ENCODE measurements at regions not wholly inside any gene's neighbourhood (a gene's known extent, or its start where the extent isn't known, plus 50 kb on each side); places are given as distances from the start of the nearest gene placed in this dataset.

DNA sequence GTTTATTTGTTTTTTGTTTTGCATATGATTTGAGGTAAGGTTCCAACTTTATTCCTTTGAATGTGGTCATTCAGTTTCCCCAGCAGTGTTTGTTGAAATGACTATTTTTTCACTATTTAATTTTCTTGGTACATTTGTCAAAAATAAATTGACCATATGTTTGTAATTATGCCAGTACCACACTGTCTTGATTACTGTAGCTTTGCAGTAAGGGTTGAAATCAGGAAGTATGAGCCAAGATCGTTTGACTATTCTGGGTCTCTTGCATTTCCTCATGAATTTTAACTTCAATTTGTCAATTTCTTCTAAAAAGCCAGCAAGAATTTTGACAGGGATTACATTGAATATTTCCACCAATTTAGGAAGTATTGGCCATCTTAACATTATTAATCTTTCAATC, 199.3 kb upstream of the PPFIA2 start:
- DNase-seq (ENCODE audit: low read depth in 2 of 2), result no peak

DNA sequence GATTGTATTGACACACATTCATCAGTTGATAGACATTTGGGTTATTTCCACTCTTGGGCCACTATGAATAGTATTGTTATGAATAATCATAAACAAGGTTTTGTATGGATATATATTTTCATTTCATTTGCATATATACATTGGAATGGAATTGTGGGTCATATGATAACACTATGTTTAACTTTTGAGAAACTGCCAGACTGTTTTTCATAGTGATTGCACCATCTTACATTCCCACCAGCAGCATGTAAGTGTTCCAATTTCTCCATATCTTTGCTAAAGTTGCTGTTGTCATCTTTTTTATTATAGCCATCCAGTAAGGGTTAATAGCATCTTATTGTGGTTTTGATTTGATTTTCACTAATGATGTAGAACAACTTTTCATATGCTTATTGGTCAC, 198.5 kb upstream of the PPFIA2 start:
- DNase-seq (ENCODE audit: low read depth in 2 of 2), result no peak

DNA sequence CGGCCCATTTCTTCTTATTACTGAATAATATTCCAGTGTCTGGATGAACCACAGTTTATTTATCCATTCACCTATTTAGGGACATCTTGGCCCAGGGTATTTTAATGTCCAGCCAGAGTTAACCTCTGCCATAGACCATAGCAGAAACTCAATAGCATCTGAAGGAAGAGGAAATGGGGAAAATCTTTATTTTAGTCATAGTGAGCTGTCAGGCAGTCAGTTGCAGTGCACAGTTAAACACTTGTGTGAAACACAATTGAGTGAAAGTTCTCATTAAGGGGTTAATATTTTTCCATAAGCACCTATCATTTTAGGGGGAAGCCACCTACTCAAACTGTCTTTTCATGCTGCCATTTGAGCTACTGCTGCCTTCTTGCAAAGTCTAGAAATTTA, 197.3 kb upstream of the PPFIA2 start:
- no peak for DNase-seq (ENCODE audit: low read depth in 2 of 2)

DNA sequence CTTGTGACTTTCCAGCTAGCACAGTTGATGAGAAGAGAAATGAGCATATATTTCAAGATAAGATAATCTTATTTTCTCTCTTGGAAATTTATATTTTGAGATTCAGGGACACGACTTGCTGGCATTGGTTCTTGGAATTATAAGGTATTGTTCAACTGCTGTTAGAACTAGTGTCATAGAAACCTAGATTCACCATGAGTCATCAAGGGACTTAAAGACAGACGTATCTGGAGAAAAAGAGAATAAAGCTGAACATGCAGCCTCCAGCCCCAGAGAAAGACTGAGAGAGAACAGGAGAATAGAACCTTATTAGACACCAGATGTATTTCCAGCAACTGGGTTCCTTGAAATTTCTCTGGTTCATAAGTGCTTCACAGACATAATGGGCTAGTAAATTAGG, 194.4 kb upstream of the PPFIA2 start:
- DNase-seq (ENCODE audit: low read depth in 2 of 2), result no peak

DNA sequence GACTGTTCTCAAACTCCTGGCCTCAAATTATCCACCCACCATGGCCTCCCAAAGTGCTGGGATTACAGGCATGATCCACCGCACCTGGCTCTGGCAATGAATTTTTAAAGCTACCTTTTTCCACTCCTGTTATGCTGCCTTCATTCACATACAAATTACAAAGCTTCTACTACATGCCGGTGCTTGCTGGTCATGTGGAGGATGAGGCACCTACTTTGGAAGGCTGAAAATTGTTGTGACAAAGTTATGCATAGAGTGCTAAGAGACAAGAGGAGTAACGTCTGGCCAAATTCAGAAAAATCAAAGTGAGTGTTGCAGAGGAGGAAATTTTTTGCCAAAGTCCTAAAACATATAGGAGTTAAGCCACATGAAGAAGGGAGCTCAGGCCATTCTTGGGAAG, 191.7 kb upstream of the PPFIA2 start:
- no peak for DNase-seq (ENCODE audit: low read depth in 2 of 2)

DNA sequence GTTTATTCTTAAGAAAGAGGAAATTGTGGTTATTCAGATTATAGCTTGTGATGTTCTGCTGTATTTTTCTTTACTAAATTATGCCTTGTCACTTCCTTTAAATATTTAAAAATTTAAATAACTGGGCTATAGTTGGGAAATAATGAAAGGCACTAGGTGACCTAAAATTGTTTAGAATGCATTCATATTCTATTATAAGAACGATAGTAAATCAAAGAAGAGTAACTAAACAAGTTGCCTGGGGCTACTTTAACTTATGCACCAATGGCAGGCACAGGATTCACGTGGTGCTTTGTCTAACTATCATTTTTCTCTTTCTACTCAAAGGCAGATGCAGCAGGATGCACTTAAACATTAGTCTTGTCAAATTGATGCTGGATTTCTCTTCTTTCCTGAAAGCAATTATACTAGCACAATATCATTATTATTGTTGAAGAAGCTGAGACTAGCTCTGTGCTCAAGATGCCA, 190.7 kb upstream of the PPFIA2 start:
- no peak for DNase-seq (ENCODE audit: low read depth in 2 of 2)

DNA sequence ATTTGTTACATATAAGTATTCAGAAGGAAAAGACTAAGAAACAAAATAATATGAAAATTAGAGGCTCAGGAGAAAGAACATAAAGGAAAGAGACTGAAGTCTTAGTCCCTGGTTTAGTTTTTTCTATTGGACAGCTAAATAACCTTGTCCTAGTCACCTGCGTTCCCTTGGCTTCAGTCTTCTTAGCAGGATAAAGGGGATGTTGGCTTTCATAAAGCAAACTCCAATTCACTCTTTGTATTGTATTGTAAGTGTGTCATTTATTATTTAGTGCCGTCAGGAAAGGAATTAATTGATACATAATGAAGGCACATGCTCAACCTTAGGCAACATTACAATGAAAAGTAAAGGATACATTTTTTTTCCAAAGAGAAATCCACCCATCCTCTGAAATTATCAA, 190.3 kb upstream of the PPFIA2 start:
- DNase-seq (ENCODE audit: low read depth in 2 of 2), result no peak

DNA sequence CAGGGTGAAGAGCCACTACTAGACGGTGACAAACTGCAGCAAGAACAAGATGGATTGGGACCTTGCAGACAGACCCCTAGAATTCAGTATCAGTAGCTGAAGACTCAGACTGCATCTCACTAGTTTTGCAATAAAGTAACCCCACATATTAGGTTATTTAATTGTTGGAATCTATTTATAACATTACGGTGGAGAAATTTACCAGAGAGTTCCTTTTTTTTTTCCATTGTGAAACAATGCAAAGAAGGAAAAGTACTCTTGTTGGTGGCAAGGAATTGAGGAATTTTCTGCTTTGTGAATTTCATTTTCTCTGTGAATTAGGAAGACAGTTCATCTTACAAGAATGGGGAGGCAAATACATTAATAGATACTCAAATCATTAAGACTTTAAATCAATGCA, 185.7 kb upstream of the PPFIA2 start:
- DNase-seq (ENCODE audit: low read depth in 2 of 2), result no peak

DNA sequence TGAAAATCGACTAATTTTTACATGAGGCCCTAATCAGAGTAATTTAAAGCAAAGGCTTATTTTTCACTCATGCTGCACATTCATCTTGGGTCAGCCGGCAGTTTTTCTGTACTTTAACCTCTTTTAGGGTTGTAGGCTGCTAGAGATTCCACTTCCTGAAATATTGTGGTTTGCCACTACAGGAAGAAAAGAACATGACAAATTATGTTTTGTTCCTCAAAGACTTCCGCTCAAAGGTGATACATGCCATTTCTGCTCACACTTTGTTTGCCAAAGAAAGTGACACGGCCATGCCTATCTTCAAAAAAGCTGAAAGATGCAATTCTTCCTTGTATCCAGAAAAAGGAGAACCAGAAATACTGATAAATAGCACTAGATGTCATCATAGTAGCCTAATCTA, 183.4 kb upstream of the PPFIA2 start:
- no peak for DNase-seq (ENCODE audit: low read depth in 2 of 2)

DNA sequence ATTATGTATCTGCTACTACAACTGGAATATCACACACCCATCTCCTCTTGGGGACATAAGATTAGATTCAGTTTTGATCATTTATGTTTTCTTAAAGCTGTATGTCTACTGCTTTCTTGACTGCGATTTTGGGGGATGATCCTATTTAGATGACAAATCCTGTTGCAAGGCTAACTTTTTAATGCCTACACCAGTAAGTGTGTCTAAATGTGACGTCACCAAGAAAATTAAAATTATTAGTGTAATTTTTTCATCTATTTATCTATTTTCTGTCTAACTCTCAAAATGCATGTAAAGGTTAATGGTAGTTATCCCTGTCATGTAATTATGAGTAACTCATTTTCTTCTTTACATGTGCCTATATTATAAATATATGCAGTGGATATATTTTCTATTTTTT, 170.9 kb upstream of the PPFIA2 start:
- no peak for DNase-seq (ENCODE audit: low read depth in 2 of 2)

DNA sequence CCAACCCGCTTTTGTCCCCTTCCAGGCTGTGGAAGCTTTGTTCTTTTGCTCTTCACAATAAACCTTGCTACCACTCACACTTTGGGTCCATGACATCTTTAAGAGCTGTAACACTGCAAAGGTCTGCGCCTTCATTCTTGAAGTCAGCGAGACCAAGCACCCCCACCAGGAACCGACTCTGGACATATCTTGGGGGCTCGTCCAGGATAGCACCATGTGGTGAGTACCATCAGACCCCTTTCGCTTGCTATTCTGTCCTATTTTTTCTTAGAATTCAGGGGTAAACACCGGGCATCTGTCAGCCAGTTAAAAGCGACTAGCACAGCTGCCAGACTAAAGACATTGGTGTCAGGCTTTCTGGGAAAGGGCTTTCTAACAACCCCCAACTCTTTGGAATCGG, 137.6 kb upstream of the PPFIA2 start:
- no peak for DNase-seq (ENCODE audit: low read depth in 2 of 2)

DNA sequence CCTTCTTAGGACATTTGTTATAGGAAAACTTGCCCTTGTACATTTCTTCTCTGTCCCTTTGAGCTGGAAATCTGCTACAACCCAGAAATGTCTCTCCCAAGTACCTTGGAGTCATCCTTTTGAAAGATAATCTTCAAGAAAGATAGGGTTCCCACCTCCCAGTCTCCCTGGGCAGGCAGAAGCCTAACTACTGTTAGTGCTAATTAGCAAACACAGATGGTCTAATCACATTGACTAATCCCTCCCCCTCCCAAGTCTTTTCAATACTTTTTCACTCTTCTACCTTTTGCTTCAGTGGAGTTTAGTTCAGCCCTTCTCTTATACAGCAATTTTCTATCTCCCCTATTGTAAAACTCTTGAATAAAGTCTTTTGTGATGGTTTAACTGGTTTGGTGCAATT, 129.8 kb upstream of the PPFIA2 start:
- no peak for DNase-seq (ENCODE audit: low read depth in 2 of 2)

DNA sequence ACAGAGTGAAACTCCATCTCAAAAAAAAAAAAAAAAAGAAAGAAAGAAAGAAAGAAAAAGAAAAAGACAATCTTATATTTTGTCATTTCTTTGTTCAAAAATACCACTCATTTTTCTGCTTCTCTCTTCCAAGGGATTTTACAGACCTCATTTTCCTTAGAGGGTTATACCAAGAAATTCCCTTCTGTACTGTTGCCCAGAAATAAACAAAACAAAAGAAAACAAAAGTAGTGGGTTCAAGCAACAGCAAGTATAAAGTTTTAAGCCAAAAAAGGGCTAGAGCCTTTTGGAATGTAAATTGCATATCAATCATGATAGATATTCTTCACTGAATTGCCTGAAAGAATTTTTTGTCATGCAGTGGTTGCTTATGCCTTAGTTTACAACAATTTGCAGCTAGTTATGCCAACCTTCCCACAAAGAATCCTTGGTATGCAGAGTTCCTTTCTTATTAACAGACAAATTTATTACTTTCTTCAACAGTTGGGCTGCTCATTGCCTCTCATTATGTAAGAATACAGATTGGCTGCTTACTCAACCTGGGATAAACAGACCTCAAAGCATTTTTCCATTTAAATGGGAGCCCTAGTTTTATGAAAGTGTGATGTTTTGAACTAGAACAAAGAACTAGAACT, 129.1 kb upstream of the PPFIA2 start:
- no peak for DNase-seq (ENCODE audit: low read depth in 2 of 2)

DNA sequence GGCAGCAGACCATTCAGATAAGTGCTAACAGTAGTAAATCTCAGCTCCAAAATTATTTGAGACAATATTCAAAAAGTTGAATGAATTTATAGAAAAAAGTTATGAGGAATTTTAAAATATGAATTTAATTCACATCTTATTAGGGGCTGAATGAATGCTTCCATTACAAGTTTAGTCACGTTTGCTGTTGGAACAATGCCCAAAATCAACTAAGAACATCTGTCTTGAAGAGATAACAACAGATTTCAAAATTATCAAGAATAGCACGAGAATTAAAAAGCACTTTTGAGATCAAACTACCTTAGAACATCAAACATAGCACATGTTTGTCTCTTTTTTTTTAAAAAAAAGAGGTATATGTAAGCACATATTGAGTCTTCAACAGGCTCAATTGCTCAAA, 115.4 kb upstream of the PPFIA2 start:
- DNase-seq (ENCODE audit: low read depth in 2 of 2), result no peak

DNA sequence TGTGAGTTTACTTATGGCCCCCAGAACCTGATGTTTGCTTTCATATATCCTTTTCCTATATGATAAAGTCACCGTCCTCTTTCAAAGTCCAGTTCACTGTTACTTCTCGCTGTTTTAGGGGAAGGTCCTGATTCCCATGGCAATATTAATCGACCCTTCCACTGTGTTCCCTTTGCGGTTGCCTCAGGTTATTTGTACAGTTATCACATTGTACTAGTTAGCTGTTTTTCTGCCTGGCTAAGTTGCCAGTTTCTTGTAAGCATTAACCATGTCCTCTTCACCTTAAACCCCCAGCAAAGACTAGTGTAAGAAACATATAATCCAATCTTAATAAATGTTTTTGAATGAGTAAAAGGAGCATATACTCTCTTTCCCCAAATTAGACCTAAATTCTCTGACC, 115.0 kb upstream of the PPFIA2 start:
- DNase-seq (ENCODE audit: low read depth in 2 of 2), result no peak

DNA sequence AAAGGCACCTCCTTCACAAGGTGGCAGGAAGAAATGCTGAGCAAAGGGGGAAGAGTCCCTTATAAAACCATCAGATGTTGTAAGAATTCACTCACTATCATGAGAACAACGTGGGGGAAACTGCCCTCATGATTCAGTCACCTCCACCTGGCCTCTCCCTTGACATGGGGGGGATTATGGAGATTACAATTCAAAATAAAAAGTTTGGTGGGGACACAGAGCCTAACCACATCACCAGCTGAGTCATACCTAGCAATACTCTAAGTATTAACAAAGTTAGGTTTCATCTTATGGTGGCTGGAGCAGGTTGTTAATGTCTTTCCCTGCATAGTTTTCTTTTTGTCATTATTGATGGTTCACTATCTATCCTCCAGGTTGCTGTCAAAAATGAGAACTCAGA, 113.2 kb upstream of the PPFIA2 start:
- DNase-seq (ENCODE audit: low read depth in 2 of 2), result no peak

DNA sequence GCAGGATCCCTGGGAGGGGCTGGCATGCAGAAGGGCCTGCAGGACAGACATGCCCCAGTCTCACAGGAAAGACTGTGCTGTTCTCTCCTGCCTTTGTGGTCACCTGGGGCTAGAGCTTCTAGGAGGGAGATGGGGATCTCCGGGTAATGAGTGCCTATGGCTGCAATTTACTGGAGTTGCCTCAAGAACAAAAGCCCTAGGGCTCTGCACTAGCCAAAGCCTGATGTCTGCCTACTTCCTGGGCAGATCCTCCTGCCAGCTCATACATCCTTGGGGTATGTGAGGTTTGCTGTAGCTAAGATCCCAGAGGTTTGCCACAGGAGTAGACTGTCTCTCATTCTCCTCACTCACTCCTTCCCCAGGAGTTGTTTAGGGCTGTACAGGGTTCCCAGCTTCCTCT, 106.9 kb upstream of the PPFIA2 start:
- DNase-seq (ENCODE audit: low read depth in 2 of 2), result no peak

DNA sequence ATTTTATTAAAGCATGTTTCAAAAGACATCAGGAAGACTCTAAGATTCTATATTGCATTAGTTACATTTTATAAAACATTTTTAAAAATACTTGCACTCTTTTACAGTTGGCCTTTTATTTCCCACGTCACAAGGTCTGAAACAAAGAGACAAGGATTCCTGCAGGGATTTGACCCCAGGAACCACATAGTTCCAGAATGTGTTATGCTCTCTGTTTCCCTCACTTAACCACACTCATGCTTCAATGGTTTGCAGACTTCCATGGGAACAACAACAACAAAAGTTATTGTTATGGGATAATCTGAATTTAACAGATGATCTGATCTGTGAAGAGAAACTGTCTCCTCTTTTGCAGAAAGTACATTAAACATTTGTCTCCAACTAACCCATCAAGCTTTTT, 104.3 kb upstream of the PPFIA2 start:
- no peak for DNase-seq (ENCODE audit: low read depth in 2 of 2)

DNA sequence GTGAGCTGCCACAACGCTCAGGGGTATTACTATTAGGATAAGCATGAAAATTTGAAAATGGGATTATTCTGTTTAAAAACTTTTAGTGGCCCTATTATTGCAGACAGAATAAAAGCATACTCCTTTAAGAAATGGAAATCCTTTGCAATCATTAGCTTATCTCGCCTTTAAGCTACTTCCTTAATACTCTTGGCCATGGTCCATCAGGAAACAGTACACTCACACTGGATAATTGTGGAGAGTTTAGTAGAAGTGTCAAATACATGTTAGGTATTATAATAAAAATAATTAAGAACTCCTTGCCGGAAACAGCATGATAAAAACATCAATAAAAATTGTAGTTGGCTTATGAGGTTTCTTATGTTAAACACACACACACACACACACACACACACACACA, 100.4 kb upstream of the PPFIA2 start:
- DNase-seq (ENCODE audit: low read depth in 2 of 2), result no peak

DNA sequence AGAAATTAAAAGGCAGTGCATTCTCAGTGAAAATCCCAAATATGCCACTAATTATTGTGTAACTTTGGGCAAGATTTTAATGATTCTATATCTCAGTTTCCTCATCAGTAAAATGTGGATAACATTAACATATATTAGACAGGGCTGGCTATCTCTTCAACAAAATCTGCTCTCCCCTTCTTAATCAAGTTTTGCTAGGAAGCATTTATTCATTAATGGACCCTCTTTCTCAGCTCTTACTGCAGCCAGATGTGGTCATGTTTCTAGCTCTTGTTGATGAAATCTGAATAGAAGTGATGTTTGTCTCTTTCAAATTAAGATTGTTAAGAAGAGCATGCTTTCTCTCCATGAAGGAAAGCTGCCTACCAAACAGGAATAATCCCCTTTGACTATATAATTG, 84.4 kb upstream of the PPFIA2 start:
- DNase-seq (ENCODE audit: low read depth in 2 of 2), result no peak

DNA sequence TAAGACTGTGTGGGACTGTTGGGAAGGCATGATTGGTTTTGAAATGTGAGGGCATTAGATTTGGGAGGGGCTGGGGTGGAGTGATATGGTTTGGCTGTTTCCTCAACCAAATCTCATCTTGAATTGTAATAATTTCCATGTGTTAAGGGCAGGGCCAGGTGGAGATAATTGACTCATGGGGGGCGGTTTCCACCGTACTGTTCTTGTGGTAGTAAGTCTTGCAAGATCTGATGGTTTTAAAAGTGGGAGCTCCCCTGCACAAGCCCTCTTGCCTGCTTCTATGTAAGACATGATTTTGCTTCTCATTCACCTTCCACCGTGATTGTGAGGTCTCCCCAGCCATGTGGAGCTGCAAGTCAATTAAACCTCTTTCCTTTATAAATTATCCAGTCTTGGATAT, 76.6 kb upstream of the PPFIA2 start:
- peak; percentile 45 for DNase-seq (ENCODE audit: low read depth in 2 of 2)

DNA sequence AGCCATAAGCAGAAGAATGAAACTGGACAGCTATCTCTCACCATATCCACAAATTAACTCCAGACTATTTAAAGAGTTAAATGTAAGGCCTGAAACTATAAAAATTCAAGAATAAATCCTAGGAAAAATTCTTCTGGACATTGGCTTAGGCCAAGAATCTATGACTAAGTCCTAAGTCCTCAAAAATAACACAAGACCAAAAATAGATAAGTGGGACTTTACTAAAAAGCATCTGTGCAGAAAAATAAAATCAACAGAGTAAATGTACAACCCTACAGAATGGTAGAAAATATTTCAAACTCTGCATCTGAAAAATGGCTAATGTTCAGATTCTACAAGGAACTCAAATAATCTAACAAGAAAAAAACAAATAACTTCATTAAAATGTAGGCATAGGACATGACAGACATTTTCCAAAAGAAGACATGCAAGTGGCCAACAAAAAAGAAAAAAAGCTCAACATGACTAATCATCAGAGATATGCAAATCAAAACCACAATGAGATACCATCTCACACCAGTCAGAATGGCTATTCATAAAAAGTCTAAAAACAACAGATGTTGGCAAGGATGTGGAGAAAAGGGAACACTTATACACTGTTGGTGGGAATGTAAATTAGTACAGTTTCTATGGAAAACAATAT, 61.0 kb upstream of the PPFIA2 start:
- no peak for DNase-seq (ENCODE audit: low read depth in 2 of 2)

DNA sequence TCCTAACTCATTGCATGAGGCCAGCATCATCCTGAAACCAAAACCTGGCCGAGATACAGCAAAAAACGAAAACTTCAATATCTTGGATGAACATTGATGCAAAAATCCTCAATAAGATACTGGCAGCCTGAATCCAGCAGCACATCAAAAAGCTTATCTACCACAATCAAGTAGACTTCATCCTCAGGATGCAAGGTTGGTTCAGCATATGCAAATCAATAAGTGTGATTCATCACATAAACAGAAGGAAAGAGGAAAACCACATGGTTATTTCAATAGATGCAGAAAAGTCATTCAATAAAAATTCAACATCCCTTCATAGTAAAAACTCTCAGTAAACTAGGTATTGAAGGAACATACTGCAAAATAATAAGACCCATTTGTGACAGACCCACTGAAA, 56.5 kb upstream of the PPFIA2 start:
- DNase-seq (ENCODE audit: low read depth in 2 of 2), result no peak

DNA sequence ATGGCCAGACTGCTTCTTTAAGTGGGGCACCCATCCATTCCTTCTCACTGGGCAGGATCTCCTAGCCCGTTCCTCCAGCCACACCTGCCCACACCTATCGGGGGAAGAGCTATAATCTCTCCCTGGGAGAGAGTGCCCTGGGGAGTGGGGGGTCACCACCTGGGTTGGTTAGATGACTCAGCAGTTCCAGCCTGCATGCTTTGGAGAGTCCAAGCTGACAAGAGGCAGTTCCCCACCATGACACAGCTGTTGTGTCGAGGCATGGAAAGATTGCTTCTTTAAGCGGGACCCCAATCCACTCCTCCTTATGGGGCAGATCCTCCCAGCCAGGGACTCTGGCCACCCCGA, 52.6 kb upstream of the PPFIA2 start:
- DNase-seq (ENCODE audit: low read depth in 2 of 2), result no peak
